Hematopoietic multipotent progenitor cell (in vitro differentiated cells): ENCODE measurements at regions not wholly inside any gene's neighbourhood (a gene's known extent, or its start where the extent isn't known, plus 50 kb on each side); places are given as distances from the start of the nearest gene placed in this dataset.

Source experiments
- DNase-seq, 3 donors: peaks; one replicate each; pipeline ENCODE4 v3.0.0-alpha.2; 2011 to 2015; ENCODE audit warnings: low read depth in 2 of 3, low spot score in 2 of 3

DNA sequence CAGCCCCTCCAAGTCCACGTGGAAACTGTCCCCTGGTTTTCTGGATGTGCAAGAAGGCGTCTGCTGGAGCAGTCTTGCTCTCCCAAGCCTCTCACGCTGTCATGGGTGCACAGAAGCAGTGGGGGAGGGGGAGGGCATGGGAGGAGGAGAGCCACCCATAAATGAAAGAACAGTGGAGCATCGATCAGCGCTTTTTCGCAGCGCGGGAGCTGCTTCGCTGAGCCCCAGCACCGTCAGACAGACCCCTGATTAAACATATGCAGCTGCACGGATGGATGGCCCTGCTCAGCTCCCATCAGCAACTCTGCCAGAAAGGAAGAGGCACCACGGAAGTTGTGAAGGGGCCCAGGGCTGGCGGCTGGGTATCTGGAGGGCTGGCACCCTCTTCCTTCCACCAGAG lies 264.9 kb downstream of the UQCRFS1 start:
- DNase-seq: no peak

DNA sequence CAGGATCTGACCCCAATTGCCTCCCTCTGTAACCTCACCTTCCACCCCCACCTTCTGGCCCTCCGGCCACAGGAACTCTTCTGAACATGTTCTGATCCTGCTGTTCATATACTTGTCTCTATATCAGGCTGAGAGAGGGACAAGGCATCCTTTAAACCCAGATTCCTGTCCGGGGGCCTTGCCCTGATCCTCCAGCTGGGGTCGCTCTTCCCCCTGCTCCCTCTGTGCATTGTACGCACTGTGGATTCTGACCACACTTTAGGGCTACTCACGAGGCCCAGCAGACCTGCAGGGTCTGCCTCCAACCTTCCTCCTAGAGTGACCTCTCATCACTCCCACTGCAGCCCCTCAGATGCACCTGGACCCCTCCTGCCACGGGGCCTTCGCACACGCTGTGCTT lies 269.3 kb downstream of the UQCRFS1 start:
- no peak for DNase-seq

DNA sequence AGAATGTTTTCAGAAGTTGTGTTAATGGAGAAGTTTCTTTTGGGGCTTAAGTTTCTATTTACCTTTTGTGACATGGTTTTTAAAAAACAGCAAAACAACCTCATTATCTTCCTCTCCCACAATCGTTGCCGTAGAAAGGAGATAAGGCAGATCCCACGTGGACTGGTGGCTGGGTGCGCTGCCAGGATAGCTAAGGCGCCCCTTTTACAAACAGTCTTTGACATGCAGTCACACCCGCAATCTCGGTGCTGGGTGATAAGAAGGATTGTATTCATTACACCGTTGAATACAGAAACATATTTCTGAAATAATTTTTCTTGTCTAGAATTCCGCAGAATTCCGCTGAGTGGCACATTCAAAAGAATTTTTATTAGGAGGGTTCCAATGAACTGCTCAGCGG lies 271.1 kb downstream of the UQCRFS1 start:
- DNase-seq: no peak

DNA sequence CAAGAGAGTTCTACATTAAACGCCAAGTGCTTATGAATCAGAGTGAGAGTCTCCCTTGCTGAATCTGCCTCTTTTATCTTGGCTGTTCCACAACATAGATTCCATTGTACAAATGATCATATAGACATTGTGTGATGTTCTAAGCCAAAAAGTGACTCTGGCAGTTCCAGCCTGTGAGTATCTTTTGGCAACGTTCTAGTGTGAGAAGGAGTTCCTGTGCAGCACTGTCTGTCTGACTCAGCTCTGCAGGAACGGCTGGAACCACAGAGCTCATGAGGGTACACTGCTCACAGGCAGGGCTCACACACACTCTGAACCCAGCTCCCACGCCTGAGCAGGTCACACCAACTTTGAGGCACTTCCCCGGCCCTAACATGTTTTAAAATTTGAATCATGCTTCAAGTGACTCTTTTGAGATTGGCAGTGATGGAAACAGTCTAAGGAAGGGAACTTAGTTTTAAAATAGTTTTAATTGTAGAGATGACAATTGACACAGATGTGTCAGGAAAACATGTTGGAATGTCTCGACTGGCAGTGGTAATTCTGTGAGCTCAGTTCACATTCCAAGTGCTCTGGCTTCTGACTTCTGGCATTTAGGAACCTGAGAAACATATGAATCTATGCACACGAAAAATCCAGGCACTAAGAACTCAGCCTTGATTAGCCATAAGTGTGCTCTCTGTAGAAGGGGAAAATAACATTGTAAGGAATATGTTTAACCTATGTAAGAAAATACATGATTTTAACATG lies 272.0 kb downstream of the UQCRFS1 start:
- DNase-seq: no peak

DNA sequence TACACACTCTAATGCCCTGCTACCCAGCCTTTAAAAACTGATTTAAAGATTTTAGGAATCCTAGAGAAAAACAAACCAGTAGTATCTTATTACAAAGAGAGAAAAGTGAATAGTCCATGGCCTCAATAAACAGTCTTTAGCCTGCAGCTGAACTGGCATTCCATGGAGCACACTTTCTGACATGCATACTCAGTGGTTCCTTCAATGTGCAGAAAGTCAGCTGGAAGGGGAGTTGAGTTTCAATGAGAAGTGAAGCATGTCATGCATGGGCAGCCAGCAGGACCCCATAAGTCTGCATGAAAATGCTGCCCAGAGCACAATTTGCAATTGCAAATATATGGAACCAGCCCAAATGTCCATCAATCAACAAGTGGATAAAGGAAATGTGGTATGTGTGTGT lies 273.7 kb downstream of the UQCRFS1 start:
- DNase-seq: no peak

DNA sequence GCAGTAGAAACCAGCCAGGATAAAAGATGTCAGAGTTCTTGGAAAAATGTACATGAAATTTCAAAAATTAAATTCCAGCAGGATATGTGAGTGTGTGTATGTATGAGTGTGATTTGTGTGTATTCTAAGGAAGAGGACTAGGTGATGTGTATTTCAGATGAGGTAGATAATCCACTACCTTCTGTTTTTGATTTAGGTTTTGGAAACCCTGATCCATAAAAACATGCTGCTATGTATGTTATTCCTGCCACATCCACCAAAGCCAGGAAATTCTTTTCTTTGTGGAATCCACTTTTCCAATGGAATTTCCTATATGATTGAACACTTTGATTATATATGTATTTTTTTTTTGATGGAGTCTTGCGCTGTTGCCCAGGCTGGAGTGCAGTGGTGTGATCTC lies 276.9 kb downstream of the UQCRFS1 start:
- no peak for DNase-seq

DNA sequence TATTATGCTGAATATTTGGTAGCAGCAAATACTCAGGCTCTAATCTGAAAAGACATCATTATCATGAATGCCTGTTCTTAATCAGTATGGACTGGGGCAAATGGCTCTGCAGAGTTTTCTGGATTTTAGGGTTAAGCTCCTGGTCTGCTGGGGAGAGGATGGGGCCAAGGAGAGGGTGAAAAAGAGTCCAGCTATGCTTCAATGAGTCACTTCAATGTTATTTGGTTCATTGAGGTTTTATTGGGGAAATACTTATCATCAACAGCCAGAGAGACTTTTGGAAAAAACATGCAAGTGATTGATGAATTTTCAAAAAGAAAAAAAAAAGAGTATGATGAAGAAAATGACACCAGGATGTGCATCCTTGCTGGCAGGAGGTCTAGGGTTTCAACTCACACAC lies 278.3 kb downstream of the UQCRFS1 start:
- no peak for DNase-seq

DNA sequence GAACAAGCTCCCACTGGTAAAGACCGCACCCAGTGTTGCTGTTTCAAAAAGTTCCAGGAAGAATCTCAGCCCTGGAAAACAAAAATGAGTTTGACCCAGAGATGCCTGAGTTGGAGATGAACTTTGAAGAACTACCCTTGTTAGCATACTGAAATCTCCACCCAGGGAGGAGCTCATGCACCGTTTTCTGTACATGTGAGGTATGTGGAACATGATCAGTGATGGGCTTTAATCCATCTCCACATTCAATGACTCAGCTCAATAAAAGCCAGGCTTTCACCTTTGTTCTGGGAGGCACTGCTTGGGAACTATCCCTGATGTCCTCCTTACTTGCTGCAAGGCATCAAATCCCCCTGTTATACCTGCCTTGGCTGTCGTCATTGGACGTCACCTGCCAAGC lies 279.9 kb downstream of the UQCRFS1 start:
- DNase-seq: no peak

DNA sequence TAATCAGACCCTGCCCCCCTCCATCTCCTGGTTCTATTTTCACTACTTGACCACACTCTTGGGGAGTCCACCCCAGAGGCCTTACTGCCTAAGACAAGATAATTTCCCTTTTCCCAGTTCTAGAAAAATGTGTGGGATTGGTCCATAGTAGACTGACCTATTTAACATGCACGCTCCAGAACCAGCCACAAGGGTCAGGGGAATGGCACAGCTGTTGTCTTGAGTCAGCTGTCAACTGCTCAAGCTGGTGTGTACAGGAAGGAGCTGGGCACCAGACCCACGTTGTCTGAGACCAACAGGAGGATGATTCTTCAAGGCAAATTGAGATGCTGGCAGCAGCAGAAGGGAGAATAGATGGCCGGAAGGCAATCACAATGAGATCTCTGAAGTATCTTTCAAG lies 280.5 kb downstream of the UQCRFS1 start:
- no peak for DNase-seq

DNA sequence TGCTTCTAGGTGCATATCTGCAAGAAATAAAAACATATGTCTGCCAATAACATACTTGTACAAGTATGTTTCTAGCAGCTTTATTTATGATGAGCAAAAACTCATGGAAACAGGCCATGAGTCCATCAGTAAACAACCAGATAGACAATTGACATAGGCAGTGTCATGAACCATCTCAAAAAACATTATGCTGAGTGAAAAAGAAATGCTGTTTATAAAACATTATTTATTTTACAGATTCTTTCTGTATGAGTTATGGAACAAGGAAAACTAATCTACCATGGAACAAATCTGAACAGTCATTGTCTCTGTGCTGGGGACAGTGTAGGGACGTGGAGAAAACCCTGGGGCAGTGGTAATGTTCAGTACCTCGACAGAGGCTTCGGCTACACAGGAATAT lies 283.9 kb downstream of the UQCRFS1 start:
- no peak for DNase-seq

DNA sequence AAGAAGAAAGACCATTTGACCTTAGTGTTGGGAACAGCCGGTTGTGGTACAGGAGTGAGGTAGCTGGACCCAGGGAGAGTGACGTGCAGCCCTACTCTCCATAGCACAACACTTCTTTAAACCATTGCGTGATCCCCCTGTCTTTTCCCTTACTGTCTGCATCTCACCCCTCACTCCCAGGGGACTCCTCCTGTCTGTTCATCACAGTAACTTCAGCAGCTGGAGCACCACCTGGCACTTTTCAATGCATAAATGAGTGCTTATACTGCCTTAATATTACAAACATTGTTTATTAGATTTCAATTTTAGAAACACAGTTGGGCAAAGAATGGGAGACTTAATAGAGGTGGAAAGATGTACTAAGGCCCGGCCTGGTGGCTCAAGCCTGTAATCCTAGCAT lies 285.5 kb downstream of the UQCRFS1 start:
- no peak for DNase-seq

DNA sequence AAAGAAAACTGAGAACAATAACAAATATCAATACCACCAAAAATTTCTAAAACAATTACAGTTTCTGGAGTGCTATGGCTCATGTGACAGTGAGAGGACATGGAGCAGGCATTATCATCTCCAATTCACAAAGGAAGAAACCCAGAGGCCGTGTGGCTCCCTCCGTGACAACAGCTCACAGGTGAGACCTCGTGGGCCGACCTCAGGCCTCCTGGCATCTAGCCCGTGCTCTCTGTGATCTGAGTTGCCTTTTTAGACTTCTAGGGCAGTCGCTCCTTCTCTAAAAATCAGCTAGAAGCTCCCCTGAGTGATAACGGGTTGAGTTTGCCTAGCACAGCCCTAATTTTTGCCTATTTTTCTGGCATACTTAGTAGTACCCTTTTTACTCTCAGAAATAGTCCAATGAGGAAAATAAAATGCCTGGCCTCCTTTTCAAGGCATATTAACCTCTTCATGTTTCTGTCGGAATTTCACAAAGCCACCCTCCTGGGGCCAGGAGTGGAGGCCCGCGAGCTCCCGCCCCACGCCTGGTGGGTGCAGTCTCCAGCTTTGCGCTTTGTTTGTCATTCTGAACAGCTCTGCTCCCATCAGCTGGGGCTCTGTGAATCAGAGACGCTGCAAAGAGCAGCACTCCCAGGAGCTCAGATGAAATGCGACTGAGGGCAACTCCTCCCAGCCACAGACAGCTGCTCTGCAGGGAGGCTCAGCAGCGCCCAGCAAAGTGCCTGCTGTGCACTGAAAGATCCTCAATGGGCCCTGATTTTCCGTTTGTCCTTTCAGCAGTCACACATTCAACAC lies 292.5 kb downstream of the UQCRFS1 start:
- no peak for DNase-seq

DNA sequence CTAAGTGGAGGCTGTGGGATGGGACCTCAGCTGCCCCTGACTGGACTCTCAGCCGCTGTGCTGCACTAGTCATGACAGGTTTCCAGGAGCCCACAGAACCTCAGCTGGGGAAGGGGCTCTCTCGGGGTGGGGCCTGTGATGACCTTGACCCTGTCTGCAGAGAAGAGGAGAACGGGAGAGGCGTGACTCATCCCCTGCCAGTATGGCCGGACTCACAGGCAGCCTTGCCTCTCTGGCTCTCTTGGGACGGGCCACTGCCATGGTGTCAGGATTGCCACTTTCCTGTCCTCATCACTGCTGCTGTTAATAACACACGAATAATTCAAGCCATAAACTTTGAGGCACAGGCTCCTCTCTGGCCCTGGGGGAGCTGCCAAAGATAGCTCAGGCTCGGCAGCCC lies 295.3 kb downstream of the UQCRFS1 start:
- DNase-seq: no peak

DNA sequence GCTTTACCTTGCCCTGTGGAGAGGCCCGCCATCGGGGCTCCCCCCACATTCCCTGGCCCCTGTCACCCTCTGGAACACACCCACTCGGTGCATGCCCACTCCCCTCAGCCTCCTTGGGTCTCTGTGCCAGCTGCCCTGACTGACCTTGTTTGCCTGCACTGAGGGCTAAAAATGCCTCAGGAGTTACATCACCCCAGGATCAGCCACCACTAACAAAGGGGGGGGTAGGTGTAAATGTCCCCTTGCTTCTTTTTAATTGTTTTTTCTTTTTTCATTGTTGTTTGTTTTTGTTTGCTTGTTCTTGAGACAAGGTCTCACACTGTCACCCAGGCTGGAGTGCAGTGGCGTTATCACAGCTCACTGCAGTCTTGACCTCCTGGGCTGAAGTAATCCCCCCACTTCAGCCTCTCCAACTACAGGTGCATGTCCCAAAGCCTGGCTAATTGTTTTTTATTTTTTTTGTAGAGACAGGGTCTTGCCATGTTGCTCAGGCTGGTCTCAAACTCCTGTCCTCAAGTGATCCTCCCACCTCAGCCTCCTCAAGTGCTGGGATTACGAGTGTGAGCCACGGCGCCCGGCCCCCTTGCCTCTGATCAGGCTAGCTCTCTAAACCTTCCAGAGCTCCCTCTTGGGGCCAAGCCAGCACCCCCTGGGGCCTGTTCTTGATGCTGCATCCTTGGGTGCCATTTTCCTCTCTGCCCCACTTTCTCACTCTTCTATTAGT lies 297.1 kb downstream of the UQCRFS1 start:
- DNase-seq: no peak

DNA sequence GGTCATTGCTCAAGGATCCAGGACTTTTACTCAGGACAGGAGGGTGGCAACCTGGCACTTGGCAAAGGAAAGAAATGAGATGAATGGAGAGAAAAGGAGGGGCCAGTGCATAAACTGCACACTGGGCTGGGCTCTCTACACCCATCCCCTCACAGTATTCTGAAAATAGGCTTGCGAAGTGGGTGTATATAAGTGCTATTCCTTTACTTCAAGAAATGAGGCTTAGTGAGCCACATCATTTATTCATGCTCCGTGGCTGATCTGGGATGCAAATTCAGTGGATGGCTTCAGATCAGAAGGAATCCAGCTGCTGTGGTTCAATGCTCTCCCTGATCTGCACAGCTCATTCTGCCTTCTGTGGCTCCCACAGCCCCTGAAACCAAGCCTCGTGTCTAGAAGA lies 297.7 kb downstream of the UQCRFS1 start:
- DNase-seq: no peak

DNA sequence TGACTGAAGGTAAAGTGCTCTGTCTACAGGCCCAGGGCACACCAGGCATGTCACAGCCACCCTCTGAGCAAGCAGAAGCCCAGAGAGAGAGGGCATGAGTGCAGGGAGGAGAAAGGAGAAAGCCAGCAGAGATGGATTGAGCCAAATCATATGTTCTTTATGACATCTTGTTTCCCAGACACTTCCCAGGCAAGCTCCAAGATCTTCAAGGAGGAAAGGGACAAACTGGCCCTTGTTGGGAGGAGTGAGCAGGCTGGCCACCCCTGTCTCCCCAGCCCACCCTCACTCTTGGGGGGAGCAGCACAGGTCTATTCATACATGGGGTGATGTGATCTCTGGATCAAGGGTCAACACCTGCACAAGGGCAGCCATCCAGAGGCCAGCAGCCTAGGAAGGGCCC lies 298.8 kb downstream of the UQCRFS1 start:
- DNase-seq: no peak

DNA sequence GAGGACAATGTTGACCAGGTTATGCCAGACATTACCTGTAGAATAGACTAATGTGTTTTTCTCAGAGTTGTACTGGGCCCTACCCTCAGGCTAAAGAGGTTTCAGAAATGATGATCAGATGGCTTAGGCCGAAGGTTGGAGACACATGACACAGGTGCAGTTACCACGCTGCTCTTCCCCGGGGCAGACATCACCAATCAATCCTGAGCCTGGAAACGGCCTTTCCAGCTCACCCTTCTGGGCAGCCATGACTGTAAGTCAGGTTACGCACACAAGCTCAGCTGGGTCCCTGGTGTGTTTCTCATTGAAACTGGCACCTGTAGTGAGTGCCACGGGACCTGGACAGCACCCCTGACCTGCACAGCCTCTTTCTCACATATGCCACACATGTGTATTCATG lies 299.3 kb downstream of the UQCRFS1 start:
- DNase-seq: no peak

DNA sequence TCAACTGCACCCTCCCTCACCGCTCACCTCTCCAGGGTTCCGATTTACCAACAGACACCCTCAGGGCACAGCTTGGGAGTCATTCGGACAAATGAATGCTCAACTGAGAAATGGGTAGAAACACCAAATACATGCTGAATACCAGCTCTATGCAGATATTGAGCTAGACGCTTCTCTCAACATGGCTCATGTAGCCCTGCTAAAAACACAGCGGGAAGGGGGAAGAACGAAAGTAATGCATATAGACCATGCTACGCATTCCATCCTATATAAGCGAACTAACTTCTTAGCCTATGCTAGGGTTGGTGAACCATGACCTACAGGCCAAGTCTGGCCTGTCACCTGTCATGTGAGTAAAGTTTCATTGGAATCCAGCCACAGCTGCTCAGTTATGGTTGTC lies 304.0 kb downstream of the UQCRFS1 start:
- no peak for DNase-seq

DNA sequence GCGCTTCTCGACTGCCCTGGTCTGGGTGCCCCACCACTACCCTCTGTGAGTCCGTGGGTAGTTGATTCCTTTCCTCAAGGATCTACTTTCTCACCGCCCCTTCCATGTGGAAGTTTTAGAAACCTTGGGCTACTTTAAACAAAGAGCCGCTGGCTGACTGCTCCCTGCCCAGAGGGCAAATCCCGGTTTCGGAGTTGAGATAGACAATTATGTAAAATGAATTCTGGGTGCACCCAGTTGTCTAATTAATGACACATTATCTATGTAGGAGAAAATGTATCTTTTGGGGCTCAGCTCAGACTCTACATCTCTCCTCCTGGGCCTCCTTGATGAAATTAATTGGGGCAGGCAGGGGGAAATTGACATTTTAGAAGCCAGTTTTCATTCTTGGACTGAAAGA lies 305.4 kb downstream of the UQCRFS1 start:
- no peak for DNase-seq

DNA sequence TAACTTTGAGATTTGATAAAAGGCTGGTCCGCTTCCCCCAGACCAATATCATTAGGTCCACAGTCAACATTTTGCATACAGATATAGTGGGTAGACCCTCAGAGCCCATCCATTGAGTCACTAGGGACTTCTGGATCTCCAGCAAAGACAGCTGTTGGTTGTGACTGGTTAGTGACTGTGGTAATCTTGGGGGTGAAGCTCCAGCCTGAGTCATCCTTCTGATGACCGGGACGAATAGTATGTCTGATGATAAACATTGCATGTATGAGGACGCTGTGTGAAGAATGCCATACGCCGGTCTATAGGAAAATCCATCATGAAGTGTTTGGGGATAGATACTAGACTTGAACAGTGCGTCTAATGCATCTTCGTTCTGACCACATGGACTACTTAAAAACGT lies 307.0 kb downstream of the UQCRFS1 start:
- no peak for DNase-seq

DNA sequence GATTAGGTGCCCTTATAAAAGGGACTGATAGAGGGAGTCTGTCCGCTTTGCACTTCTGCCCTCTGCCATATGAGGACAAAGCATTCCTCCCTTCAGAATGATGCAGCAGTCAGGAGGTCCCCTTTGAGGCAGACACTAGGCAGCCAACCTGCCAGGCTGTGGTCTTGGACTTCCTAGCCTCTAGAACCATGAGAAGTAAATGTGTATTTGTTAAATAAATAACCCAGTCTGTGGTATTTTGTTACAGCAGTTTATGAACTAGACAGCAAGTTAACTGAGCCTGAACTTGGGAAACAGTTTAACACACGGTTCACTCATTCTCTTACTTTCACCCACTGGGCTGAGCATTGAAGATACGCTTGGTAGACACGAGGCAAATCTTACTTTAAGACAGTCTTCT lies 313.2 kb downstream of the UQCRFS1 start:
- no peak for DNase-seq

DNA sequence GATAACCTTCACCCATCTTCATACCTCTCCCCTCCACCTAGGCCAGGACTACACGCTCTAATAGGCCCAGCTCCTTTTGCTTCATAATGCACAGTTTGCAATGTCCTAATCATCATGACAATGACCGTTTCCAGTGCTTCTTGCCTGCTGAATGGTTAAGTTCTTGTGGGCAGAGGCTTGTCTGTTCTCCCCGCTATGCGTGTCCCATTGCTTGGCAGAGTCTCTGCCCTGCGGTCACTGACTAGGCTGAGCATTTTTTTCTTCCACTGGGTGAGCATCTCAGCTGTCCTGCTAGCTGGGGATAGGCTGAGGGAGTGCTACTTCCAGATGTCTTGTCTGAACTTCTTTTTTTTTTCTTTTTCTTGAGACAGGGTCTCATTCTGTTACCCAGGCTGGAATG lies 314.7 kb downstream of the UQCRFS1 start:
- DNase-seq: no peak
